Hepatocyte (in vitro differentiated cells): ENCODE measurements at regions not wholly inside any gene's neighbourhood (a gene's known extent, or its start where the extent isn't known, plus 50 kb on each side); places are given as distances from the start of the nearest gene placed in this dataset.
"Not testable (repeated sequence)": the region's sequence is repeated elsewhere in the genome, so short reads cannot be mapped to it uniquely, and the experiment has no call there.

Source experiments
- DNase-seq: peaks from one replicate; pipeline ENCODE4 v3.0.0-alpha.2; 2016; ENCODE audit warnings: low spot score
- H2AFZ ChIP-seq: fragments of 200-600 bp; sonication (generic); 2 replicates; pipeline ENCODE4 v1.6.0; 2016; ENCODE audit warnings: antibody characterized with exemption, mild to moderate bottlenecking
- H3K27ac ChIP-seq: fragments of 200-600 bp; sonication (generic); 2 replicates; pipeline ENCODE4 v1.5.1; 2016; ENCODE audit warnings: mild to moderate bottlenecking
- H3K27me3 ChIP-seq: fragments of 200-600 bp; sonication (generic); 2 replicates; pipeline ENCODE4 v1.6.1; 2016
- H3K36me3 ChIP-seq: fragments of 200-600 bp; sonication (generic); replicated peaks from 2 replicates; pipeline ENCODE4 v1.5.1; 2016; ENCODE audit warnings: low read depth; ENCODE audit not compliant: insufficient read depth
- H3K4me1 ChIP-seq: fragments of 200-600 bp; sonication (generic); 2 replicates; pipeline ENCODE4 v1.5.1; 2016; ENCODE audit warnings: mild to moderate bottlenecking, moderate library complexity; ENCODE audit not compliant: insufficient read depth
- H3K4me2 ChIP-seq: fragments of 200-600 bp; sonication (generic); 2 replicates; pipeline ENCODE4 v1.6.0; 2016
- H3K4me3 ChIP-seq: fragments of 200-600 bp; sonication (generic); 2 replicates; pipeline ENCODE4 v1.5.1; 2016; ENCODE audit warnings: mild to moderate bottlenecking
- H3K79me2 ChIP-seq: fragments of 200-600 bp; sonication (generic); 2 replicates; pipeline ENCODE4 v1.6.0; 2017; ENCODE audit warnings: mild to moderate bottlenecking
- H3K9me2 ChIP-seq: fragments of 200-600 bp; sonication (generic); replicated peaks from 2 replicates; pipeline ENCODE4 v1.6.0; 2017; ENCODE audit warnings: mild to moderate bottlenecking; ENCODE audit not compliant: insufficient read depth
- H3K9me3 ChIP-seq: fragments of 200-600 bp; sonication (generic); 2 replicates; pipeline ENCODE4 v1.5.1; 2016; ENCODE audit warnings: low read depth, mild to moderate bottlenecking
- H4K20me1 ChIP-seq: fragments of 200-600 bp; sonication (generic); 2 replicates; pipeline ENCODE4 v1.6.0; 2016; ENCODE audit warnings: mild to moderate bottlenecking; ENCODE audit not compliant: insufficient read depth, poor library complexity, severe bottlenecking
- CTCF ChIP-seq: fragments of 200-600 bp; sonication (generic); IDR thresholded peaks from 2 replicates; pipeline ENCODE4 v1.5.1; 2016; ENCODE audit warnings: antibody characterized with exemption, mild to moderate bottlenecking; ENCODE audit not compliant: poor library complexity
- EZH2 ChIP-seq: fragments of 200-600 bp; sonication (generic); IDR thresholded peaks from 2 replicates; pipeline ENCODE4 v1.6.1; 2016; ENCODE audit warnings: antibody characterized with exemption, mild to moderate bottlenecking, borderline replicate concordance
- EZH2phosphoT487 ChIP-seq: fragments of 200-600 bp; sonication (generic); IDR thresholded peaks from one replicate; pipeline ENCODE4 v1.6.1; 2018; ENCODE audit warnings: antibody characterized with exemption, mild to moderate bottlenecking, low read depth, moderate library complexity; ENCODE audit not compliant: unreplicated experiment, severe bottlenecking
- WGBS: methylation state at CpG from one replicate; pipeline ENCODE4 v1.1.6; 2016; ENCODE audit warnings: low lambda C conversion rate; ENCODE audit errors: missing lambda C conversion rate; 5-methylcytosine and 5-hydroxymethylcytosine counted together

GRCh38 chr2:19627359-19627758 lies 268.9 kb upstream of the OSR1 start:
- no peak overlapping the region for H3K27ac ChIP-seq
- H2AFZ ChIP-seq = no peak overlapping the region
- no peak for DNase-seq
- H3K79me2 ChIP-seq = no peaks in the 10 kb centered on the region
- no peaks in the 10 kb centered on the region for H4K20me1 ChIP-seq
- H3K4me2 ChIP-seq = no peak overlapping the region
- no peaks in the 10 kb centered on the region for H3K36me3 ChIP-seq
- no peaks in the 10 kb centered on the region for H3K9me3 ChIP-seq
- no peaks in the 10 kb centered on the region for H3K4me1 ChIP-seq
- TF ChIP-seq CTCF (no peak), EZH2 (no peak), EZH2phosphoT487 (no peak)
- H3K27me3 ChIP-seq = no peaks in the 10 kb centered on the region
- no peak overlapping the region for H3K4me3 ChIP-seq
- H3K9me2 ChIP-seq = no peaks in the 10 kb centered on the region

- Histone ChIP-seq H3K27me3 (no peaks in the 10 kb centered on the region), H3K4me3 (no peak overlapping the region), H3K36me3 (no peaks in the 10 kb centered on the region), H3K4me1 (no peaks in the 10 kb centered on the region), H3K9me2 (no peaks in the 10 kb centered on the region), H3K9me3 (no peaks in the 10 kb centered on the region), H2AFZ (no peak overlapping the region), H3K4me2 (no peak overlapping the region), H3K79me2 (no peaks in the 10 kb centered on the region), H3K27ac (no peak overlapping the region), H4K20me1 (no peaks in the 10 kb centered on the region)
- no peak for TF ChIP-seq EZH2phosphoT487
- no peak for DNase-seq
- 54% methylated on average over 1 of the region's 1 CpG for WGBS
These were observed 265.1 kb upstream of the OSR1 start for GRCh38 chr2:19623488-19623887.

- H3K4me1 ChIP-seq = no peaks in the 10 kb centered on the region
- TF ChIP-seq CTCF (no peak), EZH2 (no peak), EZH2phosphoT487 (no peak)
- H3K27me3 ChIP-seq = no peaks in the 10 kb centered on the region
- H3K36me3 ChIP-seq = no peaks in the 10 kb centered on the region
- 87% methylated on average over 1 of the region's 1 CpG for WGBS
- H3K27ac ChIP-seq = no peak overlapping the region
- H3K9me2 ChIP-seq = no peaks in the 10 kb centered on the region
- peaks cover 8% of the 10 kb centered on the region for H3K9me3 ChIP-seq
- no peak overlapping the region for H3K4me3 ChIP-seq
- H3K79me2 ChIP-seq = no peaks in the 10 kb centered on the region
- H2AFZ ChIP-seq = no peak overlapping the region
- DNase-seq = no peak
- no peaks in the 10 kb centered on the region for H4K20me1 ChIP-seq
- H3K4me2 ChIP-seq = no peak overlapping the region
These were observed 258.9 kb upstream of the OSR1 start for GRCh38 chr2:19617257-19617848.

GRCh38 chr2:19615402-19615801 lies 257.0 kb upstream of the OSR1 start:
- not testable (repeated sequence) for DNase-seq, H3K4me2 ChIP-seq, H4K20me1 ChIP-seq, H3K4me3 ChIP-seq, H3K79me2 ChIP-seq, H3K27ac ChIP-seq, H3K4me1 ChIP-seq, H2AFZ ChIP-seq, H3K9me2 ChIP-seq, H3K27me3 ChIP-seq, H3K9me3 ChIP-seq, H3K36me3 ChIP-seq
- 90% methylated on average over 6 of the region's 6 CpGs for WGBS
